HCT116 (cell line): ENCODE measurements at regions not wholly inside any gene's neighbourhood (a gene's known extent, or its start where the extent isn't known, plus 50 kb on each side); places are given as distances from the start of the nearest gene placed in this dataset.

Experiments
- ATAC-seq: fragments of 200-7000 bp; cut with Tn5 transposase; 2 replicates; pipeline ENCODE4 v1.9.1; 2020; ENCODE audit warnings: mild to moderate bottlenecking, moderate library complexity
- BruUV-seq: library from RNA; stranded (reverse); fragments of 400-500 nt; replicated peaks from 2 replicates; lab custom pipeline; 2021; lab: Mats Ljungman, UMichigan
- CTCF ChIA-PET: fragments of 300-600 bp; sonication (Branson Sonifier 250); formaldehyde crosslinking; loops from one replicate; lab custom pipeline; 2021; ENCODE audit warnings: antibody characterized with exemption; lab: Charles Lee
- POLR2A ChIA-PET: fragments of 300-600, 350-600 bp; sonication (Branson Sonifier 250); formaldehyde crosslinking; loops from one replicate; lab custom pipeline; 2021; ENCODE audit warnings: antibody characterized with exemption; lab: Charles Lee
- RAD21 ChIA-PET, 2 experiments: fragments of 300-600 bp; sonication (Branson Sonifier 250); formaldehyde crosslinking; loops; one replicate each; lab custom pipeline; 2023; ENCODE audit warnings: low total read pairs in 2 of 2; ENCODE audit not compliant: uncharacterized antibody in 2 of 2, unreplicated experiment in 2 of 2, low non-redundant PET in 1 of 2; lab: Charles Lee
- DNase-seq: peaks from one replicate; pipeline ENCODE4 v3.0.0-alpha.2; 2010; ENCODE audit warnings: low read depth, low spot score
- H2AFZ ChIP-seq: fragments of 200-600 bp; shearing (Covaris generic), sonication (generic); 2 replicates; pipeline ENCODE4 v1.6.1; 2017; ENCODE audit warnings: low read depth, mixed run types, mixed read lengths, antibody characterized with exemption, low read length; ENCODE audit not compliant: poor library complexity, severe bottlenecking
- H3K27ac ChIP-seq: 2 replicates; pipeline ENCODE4 v1.5.1; 2012; ENCODE audit warnings: low read depth, low read length
- H3K27me3 ChIP-seq: fragments of 200-600 bp; sonication (generic); 2 replicates; pipeline ENCODE4 v1.6.1; 2016; ENCODE audit warnings: mixed run types, low read length, mixed read lengths; ENCODE audit not compliant: insufficient read depth
- H3K36me3 ChIP-seq, 2 experiments: fragments of 200-500 bp in 1 of 2; fragments of 200-600 bp in 1 of 2; sonication (Bioruptor generic) in 1 of 2; sonication (generic) in 1 of 2; 2 replicates each; pipeline versions ENCODE4 v1.5.1 to v1.6.1; 2014 to 2016; ENCODE audit warnings: low read length in 2 of 2, inconsistent platforms in 1 of 2, mixed read lengths in 1 of 2, mixed run types in 1 of 2; ENCODE audit not compliant: insufficient read depth in 2 of 2, control insufficient read depth in 1 of 2
- H3K4me1 ChIP-seq, 2 experiments: fragments of 200-600 bp in 1 of 2; sonication (generic) in 1 of 2; 2 replicates each; pipeline versions ENCODE4 v1.5.1 to v1.6.1; 2012 to 2017; ENCODE audit warnings: low read length in 2 of 2, inconsistent platforms in 1 of 2, mild to moderate bottlenecking in 1 of 2, mixed read lengths in 1 of 2, mixed run types in 1 of 2, moderate library complexity in 1 of 2; ENCODE audit not compliant: insufficient read depth in 2 of 2, control insufficient read depth in 1 of 2
- H3K4me2 ChIP-seq: fragments of 200-600 bp; sonication (generic); 2 replicates; pipeline ENCODE4 v1.6.1; 2017; ENCODE audit warnings: mixed run types, low read length, mixed read lengths
- H3K4me3 ChIP-seq, 2 experiments: fragments of 200-600 bp in 1 of 2; sonication (generic) in 1 of 2; replicated peaks in 1 of 2; 2 replicates each; pipeline ENCODE4 v1.5.1; 2011 to 2016; ENCODE audit warnings: low read length in 2 of 2, control low read depth in 1 of 2, low read depth in 1 of 2, mild to moderate bottlenecking in 1 of 2, mixed read lengths in 1 of 2, mixed run types in 1 of 2
- H3K79me2 ChIP-seq: fragments of 200-600 bp; sonication (generic); 2 replicates; pipeline ENCODE4 v1.6.1; 2017; ENCODE audit warnings: mild to moderate bottlenecking, mixed run types, low read length, moderate library complexity, mixed read lengths; ENCODE audit not compliant: insufficient read depth
- H3K9ac ChIP-seq: fragments of 200-600 bp; sonication (generic); 2 replicates; pipeline ENCODE4 v1.6.1; 2016; ENCODE audit warnings: low read length, mixed read lengths
- H3K9me2 ChIP-seq: fragments of 200-600 bp; sonication (generic), shearing (Covaris generic); 2 replicates; pipeline ENCODE4 v1.6.1; 2017; ENCODE audit warnings: mixed run types, mild to moderate bottlenecking, moderate library complexity; ENCODE audit not compliant: insufficient read depth
- H3K9me3 ChIP-seq, 2 experiments: fragments of 200-500 bp in 1 of 2; fragments of 200-600 bp in 1 of 2; sonication (Bioruptor generic) in 1 of 2; sonication (generic) in 1 of 2; 2 replicates each; pipeline ENCODE4 v1.6.1; 2014 to 2017; ENCODE audit warnings: low read length in 2 of 2, mixed read lengths in 2 of 2, inconsistent platforms in 1 of 2, low read depth in 1 of 2, mild to moderate bottlenecking in 1 of 2, mixed run types in 1 of 2, moderate library complexity in 1 of 2; ENCODE audit not compliant: control insufficient read depth in 1 of 2, insufficient read depth in 1 of 2
- H4K20me1 ChIP-seq: fragments of 200-600 bp; sonication (generic), shearing (Covaris generic); 2 replicates; pipeline ENCODE4 v1.6.1; 2017; ENCODE audit warnings: mixed run types, mild to moderate bottlenecking, moderate library complexity; ENCODE audit not compliant: insufficient read depth
- CBX3 ChIP-seq: IDR thresholded peaks from 2 replicates; pipeline ENCODE4 v1.6.1; 2012; ENCODE audit warnings: low read depth
- CEBPB ChIP-seq: IDR thresholded peaks from 2 replicates; pipeline ENCODE4 v1.6.1; 2012; ENCODE audit warnings: low read depth
- CTCF ChIP-seq, 3 experiments: fragments of 200-600 bp in 1 of 3; sonication (generic) in 1 of 3; IDR thresholded peaks in 2 of 3; conservative IDR thresholded peaks in 1 of 3; 2 replicates each; pipeline ENCODE4 v1.5.1; 2012 to 2017; ENCODE audit warnings: low read depth in 2 of 3, low read length in 2 of 3, antibody characterized with exemption in 1 of 3, borderline replicate concordance in 1 of 3, control low read depth in 1 of 3, mild to moderate bottlenecking in 1 of 3, mixed read lengths in 1 of 3, mixed run types in 1 of 3, moderate library complexity in 1 of 3; ENCODE audit not compliant: insufficient read depth in 1 of 3
- EGR1 ChIP-seq: IDR thresholded peaks from 2 replicates; pipeline ENCODE4 v1.6.1; 2012; ENCODE audit warnings: low read depth
- ELF1 ChIP-seq: IDR thresholded peaks from 2 replicates; pipeline ENCODE4 v1.6.1; 2012; ENCODE audit warnings: low read depth, borderline replicate concordance
- EZH2 ChIP-seq: fragments of 200-600 bp; sonication (generic); IDR thresholded peaks from 2 replicates; pipeline ENCODE4 v1.6.1; 2017; ENCODE audit warnings: antibody characterized with exemption, mixed run types
- EZH2phosphoT487 ChIP-seq: fragments of 200-600 bp; IDR thresholded peaks from 2 replicates; pipeline ENCODE4 v1.6.1; 2018; ENCODE audit warnings: antibody characterized with exemption, borderline replicate concordance
- JUND ChIP-seq: IDR thresholded peaks from 2 replicates; pipeline ENCODE4 v1.6.1; 2012
- MAX ChIP-seq: IDR thresholded peaks from 2 replicates; pipeline ENCODE4 v1.6.1; 2012
- POLR2A ChIP-seq: IDR thresholded peaks from 2 replicates; pipeline ENCODE4 v1.7.0; 2011; ENCODE audit warnings: borderline replicate concordance; ENCODE audit not compliant: insufficient read depth, insufficient read length; ENCODE audit errors: extremely low read depth
- RAD21 ChIP-seq: IDR thresholded peaks from 2 replicates; pipeline ENCODE4 v1.6.1; 2012; ENCODE audit warnings: low read depth, mild to moderate bottlenecking
- REST ChIP-seq: IDR thresholded peaks from 2 replicates; pipeline ENCODE4 v1.6.1; 2012; ENCODE audit warnings: low read depth
- TCF7L2 ChIP-seq: IDR thresholded peaks from 2 replicates; pipeline ENCODE4 v1.7.0; 2011; ENCODE audit warnings: borderline replicate concordance, inconsistent platforms; ENCODE audit not compliant: insufficient read depth, insufficient read length; ENCODE audit errors: extremely low read depth
- YY1 ChIP-seq: IDR thresholded peaks from 2 replicates; pipeline ENCODE4 v1.6.1; 2011; ENCODE audit warnings: low read length, low read depth, moderate library complexity, mild to moderate bottlenecking; ENCODE audit not compliant: insufficient replicate concordance; ENCODE audit errors: extremely low read depth
- ZFX ChIP-seq: fragments of 450-650 bp; IDR thresholded peaks from 2 replicates; pipeline ENCODE4 v1.6.1; 2017
- ZNF274 ChIP-seq: fragments of 200-500 bp; sonication (Bioruptor generic); IDR thresholded peaks from 2 replicates; pipeline ENCODE4 v1.6.1; 2014; ENCODE audit warnings: mild to moderate bottlenecking, low read depth, low read length, inconsistent platforms
- intact Hi-C: fragments of 100-400 bp; cut with micrococcal nuclease; formaldehyde crosslinking; loops from 2 replicates; pipeline ENCODE4 v1.10.0; 2022

- ChIA-PET POLR2A (no interaction called here), CTCF (no interaction called here), RAD21 (no interaction called here)
- no TSS peak for BruUV-seq
- Histone ChIP-seq H3K79me2 (no peaks in the 10 kb centered on the region), H4K20me1 (no peaks in the 10 kb centered on the region), H3K27ac (no peak overlapping the region), H3K4me1 (no peaks in the 10 kb centered on the region), H3K4me3 (no peak overlapping the region), H3K27me3 (no peaks in the 10 kb centered on the region), H3K9me3 (no peaks in the 10 kb centered on the region), H3K9me2 (no peaks in the 10 kb centered on the region), H3K4me2 (no peak overlapping the region), H2AFZ (no peak overlapping the region), H3K9ac (no peak overlapping the region), H3K36me3 (no peaks in the 10 kb centered on the region)
- DNase-seq, result no peak
- ATAC-seq, result no peak
- intact Hi-C loops, result loop anchor here (10.0 kb wide), 1 partner anchor 961 kb away; no protein-coding TSS in a partner anchor
- TF ChIP-seq POLR2A (no peak), CEBPB (no peak), TCF7L2 (no peak), EZH2phosphoT487 (no peak), ZFX (no peak), CBX3 (no peak), ZNF274 (no peak), MAX (no peak), EGR1 (no peak), EZH2 (no peak)
Observed at GRCh38 chr4:75285837-75286236, 228.4 kb downstream of the RCHY1 start.

- Histone ChIP-seq H4K20me1 (no peaks in the 10 kb centered on the region), H3K4me3 (no peak overlapping the region), H3K9me2 (no peaks in the 10 kb centered on the region), H3K36me3 (no peaks in the 10 kb centered on the region), H3K9ac (no peak overlapping the region), H3K4me1 (no peaks in the 10 kb centered on the region), H2AFZ (no peak overlapping the region), H3K9me3 (no peaks in the 10 kb centered on the region), H3K27me3 (no peaks in the 10 kb centered on the region), H3K27ac (no peak overlapping the region), H3K4me2 (no peak overlapping the region), H3K79me2 (no peaks in the 10 kb centered on the region)
- ChIA-PET RAD21 (no interaction called here), CTCF (no interaction called here), POLR2A (no interaction called here)
- intact Hi-C loops, result loop anchor here (10.0 kb wide), 1 partner anchor 960 kb away; no protein-coding TSS in a partner anchor
- DNase-seq (no peak), ATAC-seq (no peak)
- no TSS peak for BruUV-seq
- TF ChIP-seq JUND (no peak), ZFX (no peak), ELF1 (no peak), RAD21 (no peak), CEBPB (no peak), REST (no peak), CTCF (IDR thresholded peaks at IDR 0.05 in 2 of 3, conservative IDR thresholded peaks at IDR 0.05 in 1 of 3; ENCODE audit: borderline replicate concordance in 1 of 3, insufficient read depth in 1 of 3, low read depth in 2 of 3, low read length in 2 of 3) (no peak), YY1 (no peak), TCF7L2 (no peak)
Observed at GRCh38 chr4:75284831-75285230, 229.4 kb downstream of the RCHY1 start.
